ENCODE measurements at regions not wholly inside any gene's neighbourhood (a gene's known extent, or its start where the extent isn't known, plus 50 kb on each side); places are given as distances from the start of the nearest gene placed in this dataset.

DNA sequence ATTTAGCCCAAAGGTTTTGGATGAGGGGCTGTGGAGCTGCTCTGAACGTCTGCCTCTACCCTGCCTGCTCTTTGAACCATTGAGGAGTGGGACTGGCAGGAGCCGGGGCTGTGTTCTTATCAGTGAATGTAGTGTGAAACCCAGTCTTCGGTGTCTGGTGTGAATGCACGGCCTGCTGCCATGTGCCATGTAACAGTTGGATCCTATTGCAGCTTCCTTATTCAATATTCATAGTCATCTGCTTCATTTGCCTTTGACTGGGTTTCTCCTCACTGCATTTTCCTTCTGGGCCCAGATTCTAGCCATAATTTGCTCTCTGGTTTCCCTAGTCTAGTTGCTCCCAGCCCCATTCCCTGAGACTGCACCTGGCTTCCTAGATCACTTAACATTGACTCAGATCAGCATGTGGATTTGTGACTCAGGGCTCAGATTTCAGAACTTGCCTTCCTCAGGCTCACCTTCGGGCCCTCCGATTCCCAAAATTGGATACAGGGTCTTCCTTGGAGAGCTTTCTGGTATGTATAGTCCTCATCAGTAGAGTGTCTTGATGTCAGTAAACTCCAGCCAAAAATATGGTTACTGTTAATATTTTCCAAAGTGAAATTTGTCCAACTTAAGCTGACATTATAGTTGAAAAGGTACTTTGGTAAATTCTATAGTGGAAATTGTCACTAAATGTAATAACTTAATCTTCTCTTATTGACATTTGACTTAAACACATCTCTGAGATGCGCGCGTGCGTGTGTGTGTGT lies 94.0 kb upstream of the DDIT4L start:
- no peak for DNase-seq

- no peak for DNase-seq
These were observed 90.5 kb upstream of the DDIT4L start for GRCh38 chr4:100280807-100281206.

GRCh38 chr4:100278567-100278966 lies 88.3 kb upstream of the DDIT4L start:
- no peak for DNase-seq

- no peak for DNase-seq
These were observed 79.2 kb upstream of the DDIT4L start for GRCh38 chr4:100269446-100269845.

GRCh38 chr4:100268789-100269188 lies 78.5 kb upstream of the DDIT4L start:
- no peak for DNase-seq

DNA sequence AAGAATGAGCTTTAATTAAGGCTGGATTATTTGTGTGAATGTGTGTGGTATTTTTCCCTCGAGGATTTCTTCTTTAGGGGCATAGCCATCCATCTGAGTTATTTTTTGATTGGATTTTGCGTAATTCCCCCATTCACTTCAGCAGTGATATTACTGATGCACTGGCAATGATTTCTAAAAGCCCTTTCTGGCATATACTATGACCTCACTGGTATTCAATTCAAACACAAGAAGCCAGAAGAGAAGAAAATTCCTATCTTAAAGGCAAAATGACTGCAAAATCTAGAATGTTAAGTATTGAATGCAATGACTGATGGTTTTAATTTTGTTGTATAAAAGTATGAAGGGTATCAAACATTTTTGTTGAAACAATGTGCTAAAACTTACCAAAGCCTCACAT lies 71.1 kb upstream of the DDIT4L start:
- DNase-seq = no peak

- DNase-seq = no peak
These were observed 68.4 kb upstream of the DDIT4L start for GRCh38 chr4:100258675-100259074.

DNA sequence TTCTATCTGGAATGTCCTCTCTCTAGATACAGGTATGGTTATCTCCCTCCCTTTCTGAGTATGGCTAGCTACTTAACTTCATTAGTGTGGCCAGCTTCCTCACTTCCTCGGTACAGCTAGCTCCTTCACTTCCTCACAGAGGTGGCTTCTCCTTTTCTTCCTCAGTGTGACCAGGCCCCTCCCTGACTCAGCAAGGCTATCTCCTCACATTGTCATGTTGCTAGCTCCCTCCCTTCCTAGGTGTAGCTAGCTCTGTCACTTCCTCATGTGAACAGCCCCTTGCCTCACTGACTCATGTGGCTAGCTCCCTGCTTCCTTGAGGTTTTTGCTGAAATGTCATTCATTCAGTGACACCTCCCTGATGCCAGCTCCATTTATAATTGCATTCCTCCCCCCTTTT lies 67.3 kb upstream of the DDIT4L start:
- DNase-seq = peak; percentile 3

GRCh38 chr4:100254237-100254636 lies 64.0 kb upstream of the DDIT4L start:
- no peak for DNase-seq

- DNase-seq = no peak
These were observed 58.2 kb upstream of the DDIT4L start for GRCh38 chr4:100248476-100248875.

DNA sequence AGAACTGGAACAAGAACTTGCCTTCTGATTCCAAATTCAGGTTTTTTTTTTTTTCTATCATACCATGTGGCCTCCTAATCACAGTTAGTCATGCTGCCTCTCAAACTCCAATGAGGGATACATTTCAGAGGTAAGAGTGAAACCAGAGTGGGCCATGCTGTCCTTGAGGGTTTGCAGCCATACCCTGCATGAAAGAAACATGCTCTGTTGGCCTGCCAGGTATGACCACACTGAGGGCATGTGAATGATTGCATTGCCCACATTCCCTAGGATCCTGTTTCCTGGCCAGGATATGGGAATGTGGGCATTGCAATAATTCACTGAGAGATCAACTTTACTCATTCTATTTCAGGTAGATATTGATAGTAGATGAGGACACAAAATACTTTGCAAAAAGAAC lies 56.4 kb upstream of the DDIT4L start:
- no peak for DNase-seq

- DNase-seq = no peak
These were observed 54.1 kb upstream of the DDIT4L start for GRCh38 chr4:100244347-100244746.

Measured in CD4-positive, alpha-beta T cell treated with Interferon gamma for 1 hour (primary cell).